Caco-2 (cell line): ENCODE measurements at regions not wholly inside any gene's neighbourhood (a gene's known extent, or its start where the extent isn't known, plus 50 kb on each side); places are given as distances from the start of the nearest gene placed in this dataset.

Experiments used
- BruUV-seq: library from RNA; stranded (reverse); fragments of 400-500 nt; replicated peaks from 2 replicates; lab custom pipeline; 2021; lab: Mats Ljungman, UMichigan
- CTCF ChIA-PET: fragments of 300-600 bp; sonication (Branson Sonifier 250); formaldehyde crosslinking; loops from one replicate; lab custom pipeline; 2022; ENCODE audit warnings: antibody characterized with exemption; lab: Charles Lee
- POLR2A ChIA-PET: fragments of 300-600 bp; sonication (Branson Sonifier 250); formaldehyde crosslinking; loops from one replicate; lab custom pipeline; 2022; ENCODE audit warnings: antibody characterized with exemption; lab: Charles Lee
- DNase-seq, 2 experiments: peaks; one replicate each; pipeline versions ENCODE4 v3.0.0 to v3.0.0-alpha.2; 2020 to 2022
- H3K27me3 ChIP-seq: replicated peaks from 2 replicates; pipeline ENCODE4 v1.6.0; 2011; ENCODE audit warnings: low read length; ENCODE audit not compliant: control insufficient read depth, insufficient read depth
- H3K36me3 ChIP-seq: 2 replicates; pipeline ENCODE4 v1.5.1; 2011; ENCODE audit warnings: low read length; ENCODE audit not compliant: control insufficient read depth, insufficient read depth
- H3K4me1 ChIP-seq: fragments of 250-450 bp; sonication (Bioruptor Pico); 2 replicates; pipeline ENCODE4 v1.5.1; 2020; ENCODE audit warnings: mild to moderate bottlenecking
- H3K4me3 ChIP-seq: 2 replicates; pipeline ENCODE4 v1.5.1; 2011; ENCODE audit warnings: low read depth, mild to moderate bottlenecking, control low read depth, low read length
- H3K9me3 ChIP-seq: fragments of 250-450 bp; sonication (Bioruptor Pico); 2 replicates; pipeline ENCODE4 v1.5.1; 2020; ENCODE audit warnings: mild to moderate bottlenecking, moderate library complexity
- H3K27ac Mint-ChIP-seq: one replicate; pipeline ENCODE4 v1.8.0; 2022; ENCODE audit warnings: mixed read lengths; ENCODE audit not compliant: unreplicated experiment
- H3K27me3 Mint-ChIP-seq: one replicate; pipeline ENCODE4 v1.8.0; 2022; ENCODE audit warnings: mixed read lengths; ENCODE audit not compliant: insufficient read depth, unreplicated experiment
- H3K36me3 Mint-ChIP-seq: one replicate; pipeline ENCODE4 v1.8.0; 2022; ENCODE audit warnings: mild to moderate bottlenecking, mixed read lengths; ENCODE audit not compliant: insufficient read depth, unreplicated experiment
- H3K4me1 Mint-ChIP-seq: one replicate; pipeline ENCODE4 v1.8.0; 2022; ENCODE audit warnings: low read depth, mixed read lengths; ENCODE audit not compliant: unreplicated experiment
- H3K4me3 Mint-ChIP-seq: one replicate; pipeline ENCODE4 v1.8.0; 2022; ENCODE audit warnings: mild to moderate bottlenecking, moderate library complexity, mixed read lengths; ENCODE audit not compliant: unreplicated experiment
- H3K9me3 Mint-ChIP-seq: one replicate; pipeline ENCODE4 v1.8.0; 2022; ENCODE audit warnings: mixed read lengths; ENCODE audit not compliant: unreplicated experiment
- CTCF ChIP-seq, 2 experiments: fragments of 200-600 bp in 1 of 2; IDR thresholded peaks; 1 replicate in 1 of 2; 2 replicates in 1 of 2; pipeline versions ENCODE4 v1.5.1 to v1.8.0; 2011 to 2022; ENCODE audit warnings: antibody characterized with exemption in 1 of 2, control low read depth in 1 of 2, inconsistent platforms in 1 of 2, low read depth in 1 of 2, low read length in 1 of 2, mild to moderate bottlenecking in 1 of 2, moderate library complexity in 1 of 2; ENCODE audit not compliant: insufficient read depth in 1 of 2, severe bottlenecking in 1 of 2, unreplicated experiment in 1 of 2
- intact Hi-C: fragments of 100-400 bp; cut with micrococcal nuclease; formaldehyde crosslinking; loops from one replicate; pipeline ENCODE4 v1.10.0; 2022; ENCODE audit not compliant: unreplicated experiment

- no peaks in the 10 kb centered on the region for H3K27me3 Mint-ChIP-seq
- no peak overlapping the region for H3K4me3 Mint-ChIP-seq
- Histone ChIP-seq H3K4me3 (no peak overlapping the region), H3K9me3 (peaks cover 28% of the 10 kb centered on the region), H3K27me3 (no peaks in the 10 kb centered on the region), H3K4me1 (peaks cover 15% of the 10 kb centered on the region; the same call in 1 of the 2 replicates), H3K36me3 (no peaks in the 10 kb centered on the region)
- peaks cover 13% of the 10 kb centered on the region for H3K4me1 Mint-ChIP-seq
- ChIA-PET CTCF (no interaction called here), POLR2A (no interaction called here)
- no TSS peak for BruUV-seq
- TF ChIP-seq CTCF (IDR thresholded peaks at IDR 0.05; ENCODE audit: insufficient read depth in 1 of 2, low read depth in 1 of 2, low read length in 1 of 2, severe bottlenecking in 1 of 2, unreplicated experiment in 1 of 2), result no peak
- intact Hi-C loops, result no loop called here
- DNase-seq, result no peak
- H3K36me3 Mint-ChIP-seq, result no peaks in the 10 kb centered on the region
- peaks cover 37% of the 10 kb centered on the region for H3K9me3 Mint-ChIP-seq
- H3K27ac Mint-ChIP-seq, result no peak overlapping the region
These were observed 223.7 kb upstream of the MSX2 start for GRCh38 chr5:174500636-174501035.

GRCh38 chr5:174501461-174502069, 222.8 kb upstream of the MSX2 start:
- TF ChIP-seq CTCF (IDR thresholded peaks at IDR 0.05; ENCODE audit: insufficient read depth in 1 of 2, low read depth in 1 of 2, low read length in 1 of 2, severe bottlenecking in 1 of 2, unreplicated experiment in 1 of 2), result no peak
- Mint-ChIP-seq H3K27me3 (no peaks in the 10 kb centered on the region), H3K27ac (no peak overlapping the region), H3K36me3 (peaks cover 4% of the 10 kb centered on the region), H3K4me1 (peaks cover 8% of the 10 kb centered on the region), H3K9me3 (peaks cover 37% of the 10 kb centered on the region), H3K4me3 (no peak overlapping the region)
- ChIA-PET CTCF (no interaction called here), POLR2A (no interaction called here)
- Histone ChIP-seq H3K4me3 (no peak overlapping the region), H3K9me3 (peaks cover 28% of the 10 kb centered on the region), H3K27me3 (no peaks in the 10 kb centered on the region), H3K4me1 (peaks cover 15% of the 10 kb centered on the region; the same call in 1 of the 2 replicates), H3K36me3 (no peaks in the 10 kb centered on the region)
- no peak for DNase-seq
- intact Hi-C loops, result no loop called here
- BruUV-seq, result no TSS peak

GRCh38 chr5:174503086-174503460, 221.3 kb upstream of the MSX2 start:
- intact Hi-C loops, result no loop called here
- no peak for DNase-seq
- peaks cover 4% of the 10 kb centered on the region for H3K36me3 Mint-ChIP-seq
- CTCF ChIA-PET, result no interaction called here
- Histone ChIP-seq H3K4me1 (peaks cover 15% of the 10 kb centered on the region; the same call in 1 of the 2 replicates), H3K9me3 (peaks cover 23% of the 10 kb centered on the region), H3K36me3 (no peaks in the 10 kb centered on the region), H3K27me3 (no peaks in the 10 kb centered on the region), H3K4me3 (no peak overlapping the region)
- H3K9me3 Mint-ChIP-seq, result peaks cover 37% of the 10 kb centered on the region
- no TSS peak for BruUV-seq
- POLR2A ChIA-PET, result no interaction called here
- no peak overlapping the region for H3K4me3 Mint-ChIP-seq
- H3K27ac Mint-ChIP-seq, result no peak overlapping the region
- H3K27me3 Mint-ChIP-seq, result no peaks in the 10 kb centered on the region
- TF ChIP-seq CTCF (IDR thresholded peaks at IDR 0.05; ENCODE audit: insufficient read depth in 1 of 2, low read depth in 1 of 2, low read length in 1 of 2, severe bottlenecking in 1 of 2, unreplicated experiment in 1 of 2), result no peak
- H3K4me1 Mint-ChIP-seq, result peaks cover 8% of the 10 kb centered on the region
